NB4 (cell line): ENCODE measurements at regions not wholly inside any gene's neighbourhood (a gene's known extent, or its start where the extent isn't known, plus 50 kb on each side); places are given as distances from the start of the nearest gene placed in this dataset.

Experiments used
- CTCF ChIP-seq: IDR thresholded peaks from one replicate; pipeline ENCODE4 v1.5.1; 2012; ENCODE audit warnings: low read depth, low read length
- POLR2A ChIP-seq: IDR thresholded peaks from 2 replicates; pipeline ENCODE4 v1.6.1; 2011; ENCODE audit warnings: mild to moderate bottlenecking; ENCODE audit not compliant: insufficient read length; ENCODE audit errors: extremely low read depth

GRCh38 chr3:22225161-22225560 is 474.2 kb upstream of the ZNF385D start:
- no peak for TF ChIP-seq CTCF
- TF ChIP-seq POLR2A = no peak
